SK-N-SH treated with all-trans-retinoic acid at 6 μM for 48 hours (cell line): ENCODE measurements at regions not wholly inside any gene's neighbourhood (a gene's known extent, or its start where the extent isn't known, plus 50 kb on each side); places are given as distances from the start of the nearest gene placed in this dataset.

ENCODE experiments used
- ATAC-seq: fragments of 200-7000 bp; cut with Tn5 transposase; 3 replicates; pipeline ENCODE4 v1.9.1; 2020; ENCODE audit warnings: mild to moderate bottlenecking, moderate library complexity
- ARNTL ChIP-seq: fragments of 450-650 bp; formaldehyde crosslinking; IDR thresholded peaks from 2 replicates; pipeline ENCODE4 v1.5.0; 2020; ENCODE audit warnings: low read depth, mild to moderate bottlenecking, moderate library complexity, borderline replicate concordance
- BACH2 ChIP-seq: fragments of 250-450 bp; sonication (Bioruptor Pico); IDR thresholded peaks from 2 replicates; pipeline ENCODE4 v1.9.0; 2021; ENCODE audit warnings: mild to moderate bottlenecking, borderline replicate concordance
- CSDC2 ChIP-seq: fragments of 250-450 bp; sonication (Bioruptor Pico); IDR thresholded peaks from 2 replicates; pipeline ENCODE4 v1.5.0; 2020; ENCODE audit warnings: mild to moderate bottlenecking, moderate library complexity
- GLIS3 ChIP-seq: fragments of 250-450 bp; sonication (Bioruptor Pico); IDR thresholded peaks from 2 replicates; pipeline ENCODE4 v1.5.0; 2020; ENCODE audit warnings: mild to moderate bottlenecking, moderate library complexity
- ISL1 ChIP-seq: fragments of 250-450 bp; sonication (Bioruptor Pico); IDR thresholded peaks from 2 replicates; pipeline ENCODE4 v2.1.2; 2022; ENCODE audit warnings: mild to moderate bottlenecking, moderate library complexity
- OSR1 ChIP-seq: fragments of 250-450 bp; sonication (Bioruptor Pico); IDR thresholded peaks from 2 replicates; pipeline ENCODE4 v1.8.0; 2022; ENCODE audit warnings: moderate library complexity, mild to moderate bottlenecking, inconsistent platforms
- PPARA ChIP-seq: fragments of 250-450 bp; sonication (Bioruptor Pico); IDR thresholded peaks from 2 replicates; pipeline ENCODE4 v1.5.0; 2020; ENCODE audit warnings: mild to moderate bottlenecking, borderline replicate concordance
- RARB ChIP-seq: fragments of 250-450 bp; sonication (Bioruptor Pico); IDR thresholded peaks from 2 replicates; pipeline ENCODE4 v1.8.0; 2021; ENCODE audit warnings: mild to moderate bottlenecking, moderate library complexity
- SNAI2 ChIP-seq: fragments of 250-450 bp; sonication (Bioruptor Pico); IDR thresholded peaks from 2 replicates; pipeline ENCODE4 v1.5.0; 2020; ENCODE audit warnings: mild to moderate bottlenecking, moderate library complexity
- TCF4 ChIP-seq: fragments of 250-450 bp; sonication (Bioruptor Pico); IDR thresholded peaks from 2 replicates; pipeline ENCODE4 v1.8.0; 2021; ENCODE audit warnings: mild to moderate bottlenecking, moderate library complexity, borderline replicate concordance
- TOX ChIP-seq: fragments of 250-450 bp; sonication (Bioruptor Pico); IDR thresholded peaks from 2 replicates; pipeline ENCODE4 v1.8.0; 2021; ENCODE audit warnings: mild to moderate bottlenecking, moderate library complexity, borderline replicate concordance
- ZC3H10 ChIP-seq: fragments of 250-450 bp; sonication (Bioruptor Pico); IDR thresholded peaks from 2 replicates; pipeline ENCODE4 v1.5.1; 2021; ENCODE audit warnings: mild to moderate bottlenecking, moderate library complexity
- ZFP3 ChIP-seq: fragments of 250-450 bp; sonication (Bioruptor Pico); IDR thresholded peaks from 2 replicates; pipeline ENCODE4 v1.5.0; 2020; ENCODE audit warnings: mild to moderate bottlenecking, moderate library complexity
- ZFP30 ChIP-seq: fragments of 450-650 bp; formaldehyde crosslinking; IDR thresholded peaks from 2 replicates; pipeline ENCODE4 v1.5.0; 2022; ENCODE audit warnings: mild to moderate bottlenecking, moderate library complexity
- ZNF565 ChIP-seq: fragments of 450-650 bp; formaldehyde crosslinking; conservative IDR thresholded peaks from 2 replicates; pipeline ENCODE4 v1.5.0; 2020; ENCODE audit warnings: low read depth, mild to moderate bottlenecking, moderate library complexity
- ZNF70 ChIP-seq: fragments of 450-650 bp; formaldehyde crosslinking; IDR thresholded peaks from 2 replicates; pipeline ENCODE4 v1.5.0; 2020; ENCODE audit warnings: mild to moderate bottlenecking, moderate library complexity
- ZNF8 ChIP-seq: fragments of 450-650 bp; formaldehyde crosslinking; IDR thresholded peaks from 2 replicates; pipeline ENCODE4 v1.5.0; 2020; ENCODE audit warnings: mild to moderate bottlenecking, moderate library complexity
- TF ChIP-seq, protein P1 (sequence below): fragments of 250-450 bp; sonication (Bioruptor Pico); IDR thresholded peaks from 2 replicates; pipeline ENCODE4 v1.5.0; 2020; ENCODE audit warnings: mild to moderate bottlenecking, moderate library complexity
- TF ChIP-seq, protein P2 (sequence below): fragments of 250-450 bp; sonication (Bioruptor Pico); IDR thresholded peaks from 2 replicates; pipeline ENCODE4 v1.5.1; 2021; ENCODE audit warnings: mild to moderate bottlenecking, moderate library complexity
- TF ChIP-seq, protein P3 (sequence below): fragments of 250-450 bp; sonication (Bioruptor Pico); IDR thresholded peaks from 2 replicates; pipeline ENCODE4 v1.5.1; 2020; ENCODE audit warnings: low read depth, mild to moderate bottlenecking, moderate library complexity
- TF ChIP-seq, protein P4 (sequence below): fragments of 250-450 bp; sonication (Bioruptor Pico); IDR thresholded peaks from 2 replicates; pipeline ENCODE4 v1.8.0; 2020; ENCODE audit warnings: mild to moderate bottlenecking, moderate library complexity, borderline replicate concordance
- TF ChIP-seq, protein P5 (sequence below): fragments of 250-450 bp; sonication (Bioruptor Pico); IDR thresholded peaks from 2 replicates; pipeline ENCODE4 v1.8.0; 2021; ENCODE audit warnings: low read depth, mild to moderate bottlenecking, moderate library complexity, borderline replicate concordance

DNA sequence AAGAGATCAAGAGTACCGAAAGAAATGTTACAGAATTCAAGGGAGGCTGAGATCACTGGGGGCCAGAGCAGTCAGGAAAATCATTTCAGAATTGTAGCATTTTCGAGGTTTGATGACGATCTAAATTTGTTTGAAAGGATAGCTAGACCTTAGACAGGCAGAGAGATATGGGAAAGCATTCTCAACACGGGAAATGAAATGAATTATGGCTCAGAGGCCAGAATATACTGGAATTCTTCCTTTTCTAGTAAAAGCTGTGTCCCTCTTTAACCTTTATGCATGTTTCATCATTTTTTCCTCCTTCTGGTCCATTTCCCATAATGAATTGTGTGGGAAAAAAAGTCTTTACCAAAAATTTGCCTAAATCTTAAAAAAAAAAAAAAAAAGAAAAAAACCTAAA lies 78.8 kb downstream of the NABP1 start:
- no peak for TF ChIP-seq TOX (CRISPR knock-in tag)
- TF ChIP-seq ARNTL (CRISPR knock-in tag) = no peak
- no peak for TF ChIP-seq ZNF70
- TF ChIP-seq, protein P1, sequence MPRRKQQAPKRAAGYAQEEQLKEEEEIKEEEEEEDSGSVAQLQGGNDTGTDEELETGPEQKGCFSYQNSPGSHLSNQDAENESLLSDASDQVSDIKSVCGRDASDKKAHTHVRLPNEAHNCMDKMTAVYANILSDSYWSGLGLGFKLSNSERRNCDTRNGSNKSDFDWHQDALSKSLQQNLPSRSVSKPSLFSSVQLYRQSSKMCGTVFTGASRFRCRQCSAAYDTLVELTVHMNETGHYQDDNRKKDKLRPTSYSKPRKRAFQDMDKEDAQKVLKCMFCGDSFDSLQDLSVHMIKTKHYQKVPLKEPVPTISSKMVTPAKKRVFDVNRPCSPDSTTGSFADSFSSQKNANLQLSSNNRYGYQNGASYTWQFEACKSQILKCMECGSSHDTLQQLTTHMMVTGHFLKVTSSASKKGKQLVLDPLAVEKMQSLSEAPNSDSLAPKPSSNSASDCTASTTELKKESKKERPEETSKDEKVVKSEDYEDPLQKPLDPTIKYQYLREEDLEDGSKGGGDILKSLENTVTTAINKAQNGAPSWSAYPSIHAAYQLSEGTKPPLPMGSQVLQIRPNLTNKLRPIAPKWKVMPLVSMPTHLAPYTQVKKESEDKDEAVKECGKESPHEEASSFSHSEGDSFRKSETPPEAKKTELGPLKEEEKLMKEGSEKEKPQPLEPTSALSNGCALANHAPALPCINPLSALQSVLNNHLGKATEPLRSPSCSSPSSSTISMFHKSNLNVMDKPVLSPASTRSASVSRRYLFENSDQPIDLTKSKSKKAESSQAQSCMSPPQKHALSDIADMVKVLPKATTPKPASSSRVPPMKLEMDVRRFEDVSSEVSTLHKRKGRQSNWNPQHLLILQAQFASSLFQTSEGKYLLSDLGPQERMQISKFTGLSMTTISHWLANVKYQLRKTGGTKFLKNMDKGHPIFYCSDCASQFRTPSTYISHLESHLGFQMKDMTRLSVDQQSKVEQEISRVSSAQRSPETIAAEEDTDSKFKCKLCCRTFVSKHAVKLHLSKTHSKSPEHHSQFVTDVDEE (CRISPR knock-in tag) = no peak
- TF ChIP-seq ZFP30 = no peak
- TF ChIP-seq ISL1 (CRISPR knock-in tag) = no peak
- no peak for TF ChIP-seq CSDC2 (CRISPR knock-in tag)
- TF ChIP-seq, protein P2, sequence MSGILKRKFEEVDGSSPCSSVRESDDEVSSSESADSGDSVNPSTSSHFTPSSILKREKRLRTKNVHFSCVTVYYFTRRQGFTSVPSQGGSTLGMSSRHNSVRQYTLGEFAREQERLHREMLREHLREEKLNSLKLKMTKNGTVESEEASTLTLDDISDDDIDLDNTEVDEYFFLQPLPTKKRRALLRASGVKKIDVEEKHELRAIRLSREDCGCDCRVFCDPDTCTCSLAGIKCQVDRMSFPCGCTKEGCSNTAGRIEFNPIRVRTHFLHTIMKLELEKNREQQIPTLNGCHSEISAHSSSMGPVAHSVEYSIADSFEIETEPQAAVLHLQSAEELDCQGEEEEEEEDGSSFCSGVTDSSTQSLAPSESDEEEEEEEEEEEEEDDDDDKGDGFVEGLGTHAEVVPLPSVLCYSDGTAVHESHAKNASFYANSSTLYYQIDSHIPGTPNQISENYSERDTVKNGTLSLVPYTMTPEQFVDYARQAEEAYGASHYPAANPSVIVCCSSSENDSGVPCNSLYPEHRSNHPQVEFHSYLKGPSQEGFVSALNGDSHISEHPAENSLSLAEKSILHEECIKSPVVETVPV (CRISPR knock-in tag) = no peak
- no peak for TF ChIP-seq TCF4 (CRISPR knock-in tag)
- TF ChIP-seq ZNF565 = no peak
- TF ChIP-seq, protein P3, sequence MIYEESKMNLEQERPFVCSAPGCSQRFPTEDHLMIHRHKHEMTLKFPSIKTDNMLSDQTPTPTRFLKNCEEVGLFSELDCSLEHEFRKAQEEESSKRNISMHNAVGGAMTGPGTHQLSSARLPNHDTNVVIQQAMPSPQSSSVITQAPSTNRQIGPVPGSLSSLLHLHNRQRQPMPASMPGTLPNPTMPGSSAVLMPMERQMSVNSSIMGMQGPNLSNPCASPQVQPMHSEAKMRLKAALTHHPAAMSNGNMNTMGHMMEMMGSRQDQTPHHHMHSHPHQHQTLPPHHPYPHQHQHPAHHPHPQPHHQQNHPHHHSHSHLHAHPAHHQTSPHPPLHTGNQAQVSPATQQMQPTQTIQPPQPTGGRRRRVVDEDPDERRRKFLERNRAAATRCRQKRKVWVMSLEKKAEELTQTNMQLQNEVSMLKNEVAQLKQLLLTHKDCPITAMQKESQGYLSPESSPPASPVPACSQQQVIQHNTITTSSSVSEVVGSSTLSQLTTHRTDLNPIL (CRISPR knock-in tag) = no peak
- TF ChIP-seq ZC3H10 (CRISPR knock-in tag) = no peak
- no peak for TF ChIP-seq ZFP3 (CRISPR knock-in tag)
- TF ChIP-seq, protein P4, sequence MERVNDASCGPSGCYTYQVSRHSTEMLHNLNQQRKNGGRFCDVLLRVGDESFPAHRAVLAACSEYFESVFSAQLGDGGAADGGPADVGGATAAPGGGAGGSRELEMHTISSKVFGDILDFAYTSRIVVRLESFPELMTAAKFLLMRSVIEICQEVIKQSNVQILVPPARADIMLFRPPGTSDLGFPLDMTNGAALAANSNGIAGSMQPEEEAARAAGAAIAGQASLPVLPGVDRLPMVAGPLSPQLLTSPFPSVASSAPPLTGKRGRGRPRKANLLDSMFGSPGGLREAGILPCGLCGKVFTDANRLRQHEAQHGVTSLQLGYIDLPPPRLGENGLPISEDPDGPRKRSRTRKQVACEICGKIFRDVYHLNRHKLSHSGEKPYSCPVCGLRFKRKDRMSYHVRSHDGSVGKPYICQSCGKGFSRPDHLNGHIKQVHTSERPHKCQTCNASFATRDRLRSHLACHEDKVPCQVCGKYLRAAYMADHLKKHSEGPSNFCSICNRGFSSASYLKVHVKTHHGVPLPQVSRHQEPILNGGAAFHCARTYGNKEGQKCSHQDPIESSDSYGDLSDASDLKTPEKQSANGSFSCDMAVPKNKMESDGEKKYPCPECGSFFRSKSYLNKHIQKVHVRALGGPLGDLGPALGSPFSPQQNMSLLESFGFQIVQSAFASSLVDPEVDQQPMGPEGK (CRISPR knock-in tag) = no peak
- ATAC-seq = no peak

DNA sequence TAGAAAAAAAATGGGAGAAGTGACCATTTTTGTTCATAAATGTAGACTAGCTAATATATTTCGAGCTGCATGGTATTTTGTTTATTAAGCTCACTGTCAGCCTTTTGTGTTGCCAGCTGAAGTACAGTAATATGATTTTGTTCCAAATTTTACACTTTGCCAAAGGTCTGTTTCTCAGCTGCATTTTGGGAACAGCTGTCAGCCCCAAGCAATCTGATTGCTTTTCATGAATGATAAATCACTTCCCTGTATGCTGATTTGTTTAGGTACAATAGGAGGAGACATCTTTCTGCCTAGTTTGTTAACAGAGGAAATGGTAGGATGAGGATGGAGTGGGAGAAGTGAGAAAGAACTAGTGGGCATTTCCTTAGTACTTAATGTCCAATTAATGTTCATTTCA lies 79.3 kb downstream of the NABP1 start:
- no peak for ATAC-seq
- TF ChIP-seq, protein P2 (CRISPR knock-in tag) = no peak
- no peak for TF ChIP-seq ZFP3 (CRISPR knock-in tag)
- TF ChIP-seq SNAI2 (CRISPR knock-in tag) = no peak
- TF ChIP-seq, protein P5, sequence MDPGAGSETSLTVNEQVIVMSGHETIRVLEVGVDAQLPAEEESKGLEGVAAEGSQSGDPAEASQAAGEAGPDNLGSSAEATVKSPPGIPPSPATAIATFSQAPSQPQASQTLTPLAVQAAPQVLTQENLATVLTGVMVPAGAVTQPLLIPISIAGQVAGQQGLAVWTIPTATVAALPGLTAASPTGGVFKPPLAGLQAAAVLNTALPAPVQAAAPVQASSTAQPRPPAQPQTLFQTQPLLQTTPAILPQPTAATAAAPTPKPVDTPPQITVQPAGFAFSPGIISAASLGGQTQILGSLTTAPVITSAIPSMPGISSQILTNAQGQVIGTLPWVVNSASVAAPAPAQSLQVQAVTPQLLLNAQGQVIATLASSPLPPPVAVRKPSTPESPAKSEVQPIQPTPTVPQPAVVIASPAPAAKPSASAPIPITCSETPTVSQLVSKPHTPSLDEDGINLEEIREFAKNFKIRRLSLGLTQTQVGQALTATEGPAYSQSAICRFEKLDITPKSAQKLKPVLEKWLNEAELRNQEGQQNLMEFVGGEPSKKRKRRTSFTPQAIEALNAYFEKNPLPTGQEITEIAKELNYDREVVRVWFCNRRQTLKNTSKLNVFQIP (CRISPR knock-in tag) = no peak
- no peak for TF ChIP-seq ZNF8 (CRISPR knock-in tag)
- TF ChIP-seq ZNF70 = no peak
- TF ChIP-seq ZNF565 = no peak
- no peak for TF ChIP-seq ISL1 (CRISPR knock-in tag)
- TF ChIP-seq GLIS3 (CRISPR knock-in tag) = no peak
- no peak for TF ChIP-seq RARB (CRISPR knock-in tag)
- TF ChIP-seq OSR1 = no peak
- TF ChIP-seq ARNTL (CRISPR knock-in tag) = no peak
- TF ChIP-seq, protein P3 (CRISPR knock-in tag) = no peak
- TF ChIP-seq, protein P4 (CRISPR knock-in tag) = no peak
- no peak for TF ChIP-seq TOX (CRISPR knock-in tag)
- TF ChIP-seq BACH2 = no peak
- TF ChIP-seq ZC3H10 (CRISPR knock-in tag) = no peak
- TF ChIP-seq PPARA (CRISPR knock-in tag) = no peak
